K562 (cell line): ENCODE measurements at regions not wholly inside any gene's neighbourhood (a gene's known extent, or its start where the extent isn't known, plus 50 kb on each side); places are given as distances from the start of the nearest gene placed in this dataset.

Source experiments
- ATAC-seq: fragments of 200-7000 bp; cut with Tn5 transposase; 3 replicates; pipeline ENCODE4 v1.9.1; 2020; ENCODE audit warnings: moderate library complexity
- BruUV-seq: library from RNA; stranded (reverse); fragments of 400-500 nt; replicated peaks from 2 replicates; lab custom pipeline; 2021; lab: Mats Ljungman, UMichigan
- CTCF ChIA-PET: fragments of 300-600 bp; formaldehyde crosslinking; extraction: SDS; loops from one replicate; lab custom pipeline; 2021; ENCODE audit warnings: low intra/inter-chr PET ratio; lab: Yijun Ruan, JAX
- POLR2A ChIA-PET: fragments of 300-600, 350-650 bp; sonication (Branson Sonifier 250); formaldehyde crosslinking; extraction: SDS; loops from one replicate; lab custom pipeline; 2021; ENCODE audit warnings: antibody characterized with exemption, inconsistent platforms; lab: Yijun Ruan, JAX
- DNase-seq, 4 experiments: peaks; one replicate each; pipeline versions ENCODE4 v3.0.0 to v3.0.0-alpha.2; 2011 to 2018; ENCODE audit warnings: low spot score in 3 of 4, mixed read lengths in 3 of 4; ENCODE audit errors: extremely low read depth in 1 of 4
- FAIRE-seq: peaks from 2 replicates; lab custom pipeline; 2011; peaks lifted over from hg19 to GRCh38; lab: Jason Lieb, UNC
- H2AFZ ChIP-seq: 2 replicates; pipeline ENCODE4 v1.6.0; 2011; ENCODE audit warnings: low read depth, low read length, control low read depth, inconsistent platforms
- H3K27ac ChIP-seq: fragments of 200-600 bp; 3 replicates; pipeline ENCODE4 v1.8.0; 2011; ENCODE audit warnings: low read depth, mild to moderate bottlenecking, control low read depth, inconsistent platforms, low read length, moderate library complexity, mixed read lengths; ENCODE audit errors: extremely low read depth
- H3K27me3 ChIP-seq, 2 experiments: fragments of 300-600 bp in 1 of 2; 2 replicates in 1 of 2; 3 replicates in 1 of 2; pipeline versions ENCODE4 v1.6.0 to v1.8.0; 2011; ENCODE audit warnings: inconsistent platforms in 2 of 2, low read length in 2 of 2, mild to moderate bottlenecking in 1 of 2, mixed read lengths in 1 of 2, moderate library complexity in 1 of 2; ENCODE audit not compliant: control insufficient read depth in 2 of 2, insufficient read depth in 2 of 2
- H3K36me3 ChIP-seq: fragments of 300-600 bp; 3 replicates; pipeline ENCODE4 v1.8.0; 2011; ENCODE audit warnings: mild to moderate bottlenecking, low read length, inconsistent platforms; ENCODE audit not compliant: control insufficient read depth, insufficient read depth
- H3K4me1 ChIP-seq, 2 experiments: fragments of 200-600 bp in 1 of 2; replicated peaks in 1 of 2; 2 replicates in 1 of 2; 3 replicates in 1 of 2; pipeline versions ENCODE4 v1.5.1 to v1.8.0; 2011; ENCODE audit warnings: inconsistent platforms in 2 of 2, low read length in 2 of 2, mild to moderate bottlenecking in 1 of 2, mixed read lengths in 1 of 2, moderate library complexity in 1 of 2; ENCODE audit not compliant: control insufficient read depth in 2 of 2, insufficient read depth in 2 of 2
- H3K4me2 ChIP-seq: 2 replicates; pipeline ENCODE4 v1.6.1; 2011; ENCODE audit warnings: low read length, control low read depth, inconsistent platforms, mixed read lengths; ENCODE audit not compliant: insufficient read depth
- H3K4me3 ChIP-seq: fragments of 200-600 bp; sonication (generic), shearing (Covaris generic); 2 replicates; pipeline ENCODE4 v1.5.1; 2016; ENCODE audit warnings: control low read depth, inconsistent platforms
- H3K79me2 ChIP-seq: fragments of 200-600 bp; 3 replicates; pipeline ENCODE4 v1.8.0; 2011; ENCODE audit warnings: low read length, inconsistent platforms; ENCODE audit not compliant: control insufficient read depth, insufficient read depth
- H3K9ac ChIP-seq, 2 experiments: 2 replicates each; pipeline versions ENCODE4 v1.6.0 to v1.6.1; 2011; ENCODE audit warnings: low read depth in 2 of 2, low read length in 2 of 2, control low read depth in 1 of 2, inconsistent platforms in 1 of 2, mild to moderate bottlenecking in 1 of 2, mixed read lengths in 1 of 2; ENCODE audit not compliant: insufficient read depth in 1 of 2
- H3K9me1 ChIP-seq: one replicate; pipeline ENCODE4 v1.6.0; 2011; ENCODE audit warnings: inconsistent platforms, mild to moderate bottlenecking, low read length, moderate library complexity; ENCODE audit not compliant: control insufficient read depth, insufficient read depth
- H3K9me3 ChIP-seq: replicated peaks from 2 replicates; pipeline ENCODE4 v1.5.1; 2011; ENCODE audit warnings: low read depth, low read length, inconsistent platforms; ENCODE audit not compliant: control insufficient read depth, insufficient read depth
- H4K20me1 ChIP-seq: replicated peaks from 2 replicates; pipeline ENCODE4 v1.6.1; 2011; ENCODE audit warnings: low read length, inconsistent platforms, mixed read lengths; ENCODE audit not compliant: control insufficient read depth, insufficient read depth
- HES1 ChIP-seq: fragments of 450-650 bp; IDR thresholded peaks from 2 replicates; pipeline ENCODE4 v1.6.1; 2016; ENCODE audit warnings: low read depth, mild to moderate bottlenecking, moderate library complexity
- HMG20A ChIP-seq: fragments of 450-650 bp; formaldehyde crosslinking; conservative IDR thresholded peaks from 2 replicates; pipeline ENCODE4 v1.4.0; 2020; ENCODE audit warnings: mild to moderate bottlenecking, mixed read lengths
- NRF1 ChIP-seq, 2 experiments: fragments of 450-650 bp; IDR thresholded peaks in 1 of 2; conservative IDR thresholded peaks in 1 of 2; 2 replicates each; pipeline ENCODE4 v1.6.1; 2014; ENCODE audit warnings: mild to moderate bottlenecking in 2 of 2
- WGBS: fragments of 100-300 bp; shearing (Covaris generic); methylation state at CpG from one replicate; pipeline ENCODE4 v1.1.6; 2016; ENCODE audit warnings: low coverage, mixed read lengths; ENCODE audit not compliant: insufficient coverage; ENCODE audit errors: missing lambda C conversion rate; 5-methylcytosine and 5-hydroxymethylcytosine counted together
- in situ Hi-C: fragments of 300-500 bp; cut with MboI; formaldehyde crosslinking; loops from 4 replicates; pipeline ENCODE4 v1.15.0; 2018; ENCODE audit warnings: inconsistent platforms, mixed read lengths
- intact Hi-C: fragments of 100-400 bp; cut with micrococcal nuclease; formaldehyde crosslinking; loops from 2 replicates; pipeline ENCODE4 v1.14.2; 2022
- TF ChIP-seq, protein P1 (sequence below): sonication (generic); formaldehyde crosslinking; IDR thresholded peaks from 2 replicates; pipeline ENCODE4 v1.8.0; 2022; ENCODE audit warnings: mild to moderate bottlenecking, missing genetic modification reagents

GRCh38 chr3:187982142-187982541 is 171.8 kb upstream of the LPP start:
- no peak for ATAC-seq
- 0% methylated on average over 3 of the region's 3 CpGs for WGBS
- H3K27me3 ChIP-seq = no peaks in the 10 kb centered on the region
- intact Hi-C loops (loop anchor here (10.0 kb wide), 1 partner anchor 237 kb away; the partner anchor contains the start of gene BCL6), in situ Hi-C loops (no loop called here)
- ChIA-PET POLR2A (no interaction called here), CTCF (no interaction called here)
- DNase-seq = no peak
- H3K79me2 ChIP-seq = no peaks in the 10 kb centered on the region
- H3K9me1 ChIP-seq = no peaks in the 10 kb centered on the region
- FAIRE-seq = no peak
- TF ChIP-seq NRF1 (conservative IDR thresholded peaks at IDR 0.05 in 1 of 2, IDR thresholded peaks at IDR 0.05 in 1 of 2) = 0 out of 4 replicates have a peak, but pooled peaks have one; percentile 14 to 32
- TF ChIP-seq HES1 = no peak
- no peak for TF ChIP-seq HMG20A (CRISPR knock-in tag)
- no peak overlapping the region for H3K4me2 ChIP-seq
- no peak overlapping the region for H3K4me3 ChIP-seq
- peaks cover 0 to 12% of the 10 kb centered on the region in 2 experiments; a peak in 3 of 5 replicates for H3K4me1 ChIP-seq
- no peak overlapping the region for H3K27ac ChIP-seq
- BruUV-seq = no TSS peak
- H3K36me3 ChIP-seq = no peaks in the 10 kb centered on the region
- no peaks in the 10 kb centered on the region for H3K9me3 ChIP-seq
- no peak overlapping the region for H2AFZ ChIP-seq
- no peak overlapping the region for H3K9ac ChIP-seq
- H4K20me1 ChIP-seq = no peaks in the 10 kb centered on the region

DNA sequence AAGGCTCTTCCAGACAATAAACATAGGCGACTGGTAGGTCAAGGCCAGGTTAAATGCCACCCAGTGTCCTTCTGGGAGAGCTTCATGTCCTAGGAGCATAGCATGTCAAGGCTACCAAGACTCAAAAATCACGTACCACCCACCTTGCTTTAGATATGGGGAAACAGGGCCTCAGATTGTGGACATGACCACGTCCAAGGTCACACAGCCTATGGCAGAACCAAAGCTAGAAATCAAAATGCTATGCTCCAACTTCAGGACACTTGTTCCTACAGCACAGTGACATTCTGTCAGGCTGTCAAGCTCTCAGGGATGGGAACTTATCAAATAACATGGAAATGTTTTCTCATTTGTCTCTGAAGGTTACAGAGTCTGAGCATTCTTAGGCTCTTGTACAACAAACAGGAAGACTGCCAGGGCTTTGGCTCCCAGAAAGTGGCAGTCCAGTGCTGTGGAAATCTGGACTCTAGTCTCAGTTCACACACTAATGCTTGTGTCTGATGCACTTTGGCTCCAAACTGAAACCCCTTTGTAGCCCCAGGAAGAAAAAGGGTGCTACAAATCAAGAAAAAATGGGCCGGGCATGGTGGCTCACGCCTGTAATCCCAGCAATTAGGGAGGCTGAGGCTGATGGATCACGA is 170.4 kb upstream of the LPP start:
- no peak for DNase-seq
- ATAC-seq = no peak
- H3K27me3 ChIP-seq = no peaks in the 10 kb centered on the region
- H3K9me3 ChIP-seq = no peaks in the 10 kb centered on the region
- H4K20me1 ChIP-seq = no peaks in the 10 kb centered on the region
- no TSS peak for BruUV-seq
- no peaks in the 10 kb centered on the region for H3K36me3 ChIP-seq
- CTCF ChIA-PET = interaction anchor here (0.5 kb wide), 1 partner anchor 744 kb away, joined by 3 read pairs; no protein-coding TSS in a partner anchor
- WGBS = 2% methylated on average over 6 of the region's 6 CpGs
- no peaks in the 10 kb centered on the region for H3K79me2 ChIP-seq
- H3K9ac ChIP-seq = no peak overlapping the region
- H3K27ac ChIP-seq = no peak overlapping the region
- H3K4me3 ChIP-seq = no peak overlapping the region
- peaks cover 0 to 17% of the 10 kb centered on the region in 2 experiments; a peak in 3 of 5 replicates for H3K4me1 ChIP-seq
- H3K9me1 ChIP-seq = no peaks in the 10 kb centered on the region
- POLR2A ChIA-PET = interaction anchor here (0.6 to 0.7 kb wide), 2 partner anchors 130 to 455 kb away, joined by 3 read pairs; no protein-coding TSS in a partner anchor
- in situ Hi-C loops = no loop called here
- intact Hi-C loops = loop anchor here (10.0 kb wide), 1 partner anchor 239 kb away; the partner anchor contains the start of gene BCL6
- no peak for FAIRE-seq
- H2AFZ ChIP-seq = no peak overlapping the region
- H3K4me2 ChIP-seq = no peak overlapping the region
- TF ChIP-seq, protein P1, sequence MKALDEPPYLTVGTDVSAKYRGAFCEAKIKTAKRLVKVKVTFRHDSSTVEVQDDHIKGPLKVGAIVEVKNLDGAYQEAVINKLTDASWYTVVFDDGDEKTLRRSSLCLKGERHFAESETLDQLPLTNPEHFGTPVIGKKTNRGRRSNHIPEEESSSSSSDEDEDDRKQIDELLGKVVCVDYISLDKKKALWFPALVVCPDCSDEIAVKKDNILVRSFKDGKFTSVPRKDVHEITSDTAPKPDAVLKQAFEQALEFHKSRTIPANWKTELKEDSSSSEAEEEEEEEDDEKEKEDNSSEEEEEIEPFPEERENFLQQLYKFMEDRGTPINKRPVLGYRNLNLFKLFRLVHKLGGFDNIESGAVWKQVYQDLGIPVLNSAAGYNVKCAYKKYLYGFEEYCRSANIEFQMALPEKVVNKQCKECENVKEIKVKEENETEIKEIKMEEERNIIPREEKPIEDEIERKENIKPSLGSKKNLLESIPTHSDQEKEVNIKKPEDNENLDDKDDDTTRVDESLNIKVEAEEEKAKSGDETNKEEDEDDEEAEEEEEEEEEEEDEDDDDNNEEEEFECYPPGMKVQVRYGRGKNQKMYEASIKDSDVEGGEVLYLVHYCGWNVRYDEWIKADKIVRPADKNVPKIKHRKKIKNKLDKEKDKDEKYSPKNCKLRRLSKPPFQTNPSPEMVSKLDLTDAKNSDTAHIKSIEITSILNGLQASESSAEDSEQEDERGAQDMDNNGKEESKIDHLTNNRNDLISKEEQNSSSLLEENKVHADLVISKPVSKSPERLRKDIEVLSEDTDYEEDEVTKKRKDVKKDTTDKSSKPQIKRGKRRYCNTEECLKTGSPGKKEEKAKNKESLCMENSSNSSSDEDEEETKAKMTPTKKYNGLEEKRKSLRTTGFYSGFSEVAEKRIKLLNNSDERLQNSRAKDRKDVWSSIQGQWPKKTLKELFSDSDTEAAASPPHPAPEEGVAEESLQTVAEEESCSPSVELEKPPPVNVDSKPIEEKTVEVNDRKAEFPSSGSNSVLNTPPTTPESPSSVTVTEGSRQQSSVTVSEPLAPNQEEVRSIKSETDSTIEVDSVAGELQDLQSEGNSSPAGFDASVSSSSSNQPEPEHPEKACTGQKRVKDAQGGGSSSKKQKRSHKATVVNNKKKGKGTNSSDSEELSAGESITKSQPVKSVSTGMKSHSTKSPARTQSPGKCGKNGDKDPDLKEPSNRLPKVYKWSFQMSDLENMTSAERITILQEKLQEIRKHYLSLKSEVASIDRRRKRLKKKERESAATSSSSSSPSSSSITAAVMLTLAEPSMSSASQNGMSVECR (CRISPR knock-in tag) = no peak
